Activated gamma-delta T cell (primary cell): ENCODE measurements at regions not wholly inside any gene's neighbourhood (a gene's known extent, or its start where the extent isn't known, plus 50 kb on each side); places are given as distances from the start of the nearest gene placed in this dataset.

ENCODE experiments used
- DNase-seq: peaks from one replicate; lab custom pipeline; 2025; lab: John Stamatoyannopoulos, UW

GRCh38 chr10:107814865-107815487 is 650.5 kb upstream of the SORCS1 start:
- no peak for DNase-seq

GRCh38 chr10:107813451-107814162 is 649.1 kb upstream of the SORCS1 start:
- no peak for DNase-seq

GRCh38 chr10:107809889-107810288 is 645.4 kb upstream of the SORCS1 start:
- DNase-seq, result no peak

GRCh38 chr10:107807836-107808235 is 643.3 kb upstream of the SORCS1 start:
- DNase-seq, result no peak

- no peak for DNase-seq
Measured at GRCh38 chr10:107806026-107806425, 641.5 kb upstream of the SORCS1 start.

GRCh38 chr10:107803546-107803945 is 639.0 kb upstream of the SORCS1 start:
- no peak for DNase-seq

GRCh38 chr10:107800061-107800460 is 635.6 kb upstream of the SORCS1 start:
- DNase-seq, result no peak

- DNase-seq, result no peak
Measured at GRCh38 chr10:107790271-107790670, 625.8 kb upstream of the SORCS1 start.

- no peak for DNase-seq
Measured at GRCh38 chr10:107771066-107771465, 606.6 kb upstream of the SORCS1 start.

GRCh38 chr10:107767185-107767584 is 602.7 kb upstream of the SORCS1 start:
- DNase-seq, result no peak

- no peak for DNase-seq
Measured at GRCh38 chr10:107754814-107755213, 590.3 kb upstream of the SORCS1 start.

- DNase-seq, result no peak
Measured at GRCh38 chr10:107749235-107749634, 584.7 kb upstream of the SORCS1 start.

- no peak for DNase-seq
Measured at GRCh38 chr10:107747851-107748250, 583.3 kb upstream of the SORCS1 start.

- no peak for DNase-seq
Measured at GRCh38 chr10:107741971-107742370, 577.5 kb upstream of the SORCS1 start.

GRCh38 chr10:107740962-107741690 is 576.6 kb upstream of the SORCS1 start:
- no peak for DNase-seq

GRCh38 chr10:107739951-107740350 is 575.4 kb upstream of the SORCS1 start:
- DNase-seq, result no peak

- DNase-seq, result no peak
Measured at GRCh38 chr10:107733328-107734130, 569.0 kb upstream of the SORCS1 start.

- DNase-seq, result no peak
Measured at GRCh38 chr10:107732045-107732444, 567.5 kb upstream of the SORCS1 start.

- no peak for DNase-seq
Measured at GRCh38 chr10:107728807-107729206, 564.3 kb upstream of the SORCS1 start.

- DNase-seq, result no peak
Measured at GRCh38 chr10:107727767-107728317, 563.3 kb upstream of the SORCS1 start.

- DNase-seq, result no peak
Measured at GRCh38 chr10:107718864-107719263, 554.4 kb upstream of the SORCS1 start.

GRCh38 chr10:107717046-107717445 is 552.5 kb upstream of the SORCS1 start:
- no peak for DNase-seq
